GM23338 (cell line): ENCODE measurements at regions not wholly inside any gene's neighbourhood (a gene's known extent, or its start where the extent isn't known, plus 50 kb on each side); places are given as distances from the start of the nearest gene placed in this dataset.

Experiments
- ATAC-seq: fragments of 200-7000 bp; cut with Tn5 transposase; 3 replicates; pipeline ENCODE4 v1.9.1; 2020
- DNase-seq: peaks from one replicate; pipeline ENCODE4 v3.0.0-alpha.2; 2015; ENCODE audit warnings: low spot score
- H2AFZ ChIP-seq: fragments of 200-600 bp; sonication (generic); 2 replicates; pipeline ENCODE4 v1.8.0; 2016; ENCODE audit warnings: antibody characterized with exemption, mild to moderate bottlenecking, moderate library complexity
- H3F3A ChIP-seq: fragments of 200-600 bp; sonication (generic); replicated peaks from 2 replicates; pipeline ENCODE4 v1.8.0; 2017; ENCODE audit warnings: antibody characterized with exemption, mixed run types, low read depth
- H3K27ac ChIP-seq: fragments of 200-600 bp; sonication (generic); 2 replicates; pipeline ENCODE4 v1.6.1; 2016; ENCODE audit warnings: low read depth
- H3K27me3 ChIP-seq: fragments of 200-600 bp; sonication (generic); 2 replicates; pipeline ENCODE4 v1.8.0; 2016; ENCODE audit warnings: mild to moderate bottlenecking, mixed run types, moderate library complexity; ENCODE audit not compliant: insufficient read depth
- H3K36me3 ChIP-seq: fragments of 200-600 bp; sonication (generic); 2 replicates; pipeline ENCODE4 v1.8.0; 2016; ENCODE audit warnings: mild to moderate bottlenecking; ENCODE audit not compliant: insufficient read depth
- H3K4me1 ChIP-seq: fragments of 200-600 bp; sonication (generic); 2 replicates; pipeline ENCODE4 v1.8.0; 2016; ENCODE audit warnings: mild to moderate bottlenecking, moderate library complexity; ENCODE audit not compliant: insufficient read depth
- H3K4me2 ChIP-seq: fragments of 200-600 bp; sonication (generic); 2 replicates; pipeline ENCODE4 v1.7.1; 2017; ENCODE audit warnings: mixed run types
- H3K4me3 ChIP-seq: fragments of 200-600 bp; sonication (generic); 2 replicates; pipeline ENCODE4 v1.6.1; 2016; ENCODE audit warnings: mixed run types
- H3K79me2 ChIP-seq: fragments of 200-600 bp; sonication (generic); replicated peaks from 2 replicates; pipeline ENCODE4 v1.8.0; 2017; ENCODE audit warnings: mild to moderate bottlenecking; ENCODE audit not compliant: insufficient read depth
- H3K9me2 ChIP-seq: fragments of 200-600 bp; sonication (generic); 2 replicates; pipeline ENCODE4 v1.8.0; 2017; ENCODE audit not compliant: insufficient read depth
- H4K20me1 ChIP-seq: fragments of 200-600 bp; sonication (generic); replicated peaks from 2 replicates; pipeline ENCODE4 v1.8.0; 2017; ENCODE audit warnings: mild to moderate bottlenecking; ENCODE audit not compliant: insufficient read depth
- H3K27ac Mint-ChIP-seq: 2 replicates; pipeline ENCODE4 v1.8.0; 2020; ENCODE audit warnings: inconsistent platforms, mild to moderate bottlenecking, moderate library complexity, mixed read lengths
- H3K27me3 Mint-ChIP-seq: 3 replicates; pipeline ENCODE4 v1.8.0; 2022; ENCODE audit warnings: low read depth, mild to moderate bottlenecking, moderate library complexity, mixed read lengths, inconsistent platforms; ENCODE audit not compliant: insufficient read depth, poor library complexity
- H3K36me3 Mint-ChIP-seq: 3 replicates; pipeline ENCODE4 v1.8.0; 2021; ENCODE audit warnings: low read depth, mild to moderate bottlenecking, inconsistent platforms, moderate library complexity, mixed read lengths
- H3K4me1 Mint-ChIP-seq: 3 replicates; pipeline ENCODE4 v1.8.0; 2020; ENCODE audit warnings: mild to moderate bottlenecking, inconsistent platforms, mixed read lengths
- H3K4me3 Mint-ChIP-seq: 3 replicates; pipeline ENCODE4 v1.8.0; 2021; ENCODE audit warnings: moderate library complexity, mild to moderate bottlenecking, inconsistent platforms, mixed read lengths
- H3K9me3 Mint-ChIP-seq: 3 replicates; pipeline ENCODE4 v1.8.0; 2020; ENCODE audit warnings: moderate library complexity, mild to moderate bottlenecking, inconsistent platforms, mixed read lengths
- CREB1 ChIP-seq: fragments of 250-450 bp; sonication (Bioruptor Pico); IDR thresholded peaks from 2 replicates; pipeline ENCODE4 v1.5.0; 2020; ENCODE audit warnings: low read depth, mild to moderate bottlenecking, moderate library complexity
- EZH2 ChIP-seq: fragments of 200-600 bp; sonication (generic); IDR thresholded peaks from one replicate; pipeline ENCODE4 v1.8.0; 2017; ENCODE audit warnings: antibody characterized with exemption, mild to moderate bottlenecking, low read depth; ENCODE audit not compliant: unreplicated experiment
- EZH2phosphoT487 ChIP-seq: fragments of 200-600 bp; sonication (generic); IDR thresholded peaks from one replicate; pipeline ENCODE4 v1.8.1; 2018; ENCODE audit warnings: antibody characterized with exemption; ENCODE audit not compliant: unreplicated experiment
- JUNB ChIP-seq: IDR thresholded peaks from one replicate; pipeline ENCODE4 v1.6.1; 2016; ENCODE audit warnings: antibody characterized with exemption; ENCODE audit not compliant: unreplicated experiment
- NANOG ChIP-seq: IDR thresholded peaks from 2 replicates; pipeline ENCODE4 v1.6.1; 2016; ENCODE audit warnings: antibody characterized with exemption, borderline replicate concordance
- POLR2AphosphoS5 ChIP-seq: IDR thresholded peaks from 2 replicates; pipeline ENCODE4 v1.6.1; 2016; ENCODE audit warnings: antibody characterized with exemption, low read depth
- STAT1 ChIP-seq: IDR thresholded peaks from one replicate; pipeline ENCODE4 v1.6.1; 2016; ENCODE audit warnings: antibody characterized with exemption; ENCODE audit not compliant: unreplicated experiment
- ZNF114 ChIP-seq: fragments of 250-450 bp; sonication (Bioruptor Pico); IDR thresholded peaks from 2 replicates; pipeline ENCODE4 v1.5.0; 2020; ENCODE audit warnings: mild to moderate bottlenecking, moderate library complexity
- ZNF331 ChIP-seq: fragments of 250-450 bp; sonication (Bioruptor Pico); IDR thresholded peaks from 2 replicates; pipeline ENCODE4 v1.5.0; 2020; ENCODE audit warnings: low read depth, mild to moderate bottlenecking, moderate library complexity
- TF ChIP-seq, protein P1 (sequence below): IDR thresholded peaks from one replicate; pipeline ENCODE4 v1.6.1; 2018; ENCODE audit warnings: antibody characterized with exemption; ENCODE audit not compliant: unreplicated experiment
- TF ChIP-seq, protein P2 (sequence below), 2 experiments: fragments of 200-600 bp in 1 of 2; sonication (generic) in 1 of 2; conservative IDR thresholded peaks; 2 replicates each; pipeline versions ENCODE4 v1.5.1 to v1.6.1; 2016 to 2017; ENCODE audit warnings: antibody characterized with exemption in 2 of 2, low read depth in 2 of 2, mild to moderate bottlenecking in 2 of 2, moderate library complexity in 1 of 2
- TF ChIP-seq, protein P3 (sequence below): fragments of 250-450 bp; sonication (Bioruptor Pico); IDR thresholded peaks from 2 replicates; pipeline ENCODE4 v1.5.0; 2020; ENCODE audit warnings: mild to moderate bottlenecking, moderate library complexity
- TF ChIP-seq, protein P4 (sequence below): IDR thresholded peaks from 2 replicates; pipeline ENCODE4 v1.6.1; 2016; ENCODE audit warnings: antibody characterized with exemption

DNA sequence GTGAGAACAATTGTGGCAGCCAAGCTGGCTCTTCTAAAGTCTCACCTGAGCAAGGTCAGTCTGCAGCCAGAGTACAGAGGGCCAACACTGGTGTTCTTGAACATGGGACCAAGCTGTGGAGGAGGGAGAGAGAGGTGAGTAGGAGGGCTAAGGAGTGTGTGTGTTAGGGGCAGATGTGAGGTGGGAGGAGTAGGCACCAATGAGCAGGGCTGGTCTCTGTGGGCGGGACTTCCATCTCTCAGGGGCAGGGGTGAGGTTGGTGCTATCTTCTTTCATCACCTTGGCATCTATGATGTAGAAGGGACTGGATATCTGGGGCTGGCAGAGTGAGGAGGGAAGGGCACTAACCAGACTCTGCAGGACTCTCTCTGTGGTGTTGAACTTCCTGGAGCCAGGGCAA, 72.4 kb downstream of the MBD3L1 start:
- no peaks in the 10 kb centered on the region for H3K36me3 ChIP-seq
- no peaks in the 10 kb centered on the region for H3K27me3 ChIP-seq
- no peak overlapping the region for H3K4me3 ChIP-seq
- Mint-ChIP-seq H3K9me3 (peaks cover 10% of the 10 kb centered on the region; the same call in 2 of the 3 replicates), H3K27me3 (peaks cover 2% of the 10 kb centered on the region), H3K4me3 (no peak overlapping the region), H3K27ac (no peak overlapping the region), H3K4me1 (no peaks in the 10 kb centered on the region), H3K36me3 (peaks cover 11% of the 10 kb centered on the region)
- H3K9me2 ChIP-seq = no peaks in the 10 kb centered on the region
- no peak for DNase-seq
- H3K4me1 ChIP-seq = no peaks in the 10 kb centered on the region
- H3K27ac ChIP-seq = no peak overlapping the region
- no peak for TF ChIP-seq POLR2AphosphoS5
- no peak for TF ChIP-seq EZH2phosphoT487
- TF ChIP-seq ZNF114 (CRISPR knock-in tag) = no peak
- no peak for TF ChIP-seq CREB1 (CRISPR knock-in tag)
- no peak for TF ChIP-seq JUNB
- TF ChIP-seq, protein P1, sequence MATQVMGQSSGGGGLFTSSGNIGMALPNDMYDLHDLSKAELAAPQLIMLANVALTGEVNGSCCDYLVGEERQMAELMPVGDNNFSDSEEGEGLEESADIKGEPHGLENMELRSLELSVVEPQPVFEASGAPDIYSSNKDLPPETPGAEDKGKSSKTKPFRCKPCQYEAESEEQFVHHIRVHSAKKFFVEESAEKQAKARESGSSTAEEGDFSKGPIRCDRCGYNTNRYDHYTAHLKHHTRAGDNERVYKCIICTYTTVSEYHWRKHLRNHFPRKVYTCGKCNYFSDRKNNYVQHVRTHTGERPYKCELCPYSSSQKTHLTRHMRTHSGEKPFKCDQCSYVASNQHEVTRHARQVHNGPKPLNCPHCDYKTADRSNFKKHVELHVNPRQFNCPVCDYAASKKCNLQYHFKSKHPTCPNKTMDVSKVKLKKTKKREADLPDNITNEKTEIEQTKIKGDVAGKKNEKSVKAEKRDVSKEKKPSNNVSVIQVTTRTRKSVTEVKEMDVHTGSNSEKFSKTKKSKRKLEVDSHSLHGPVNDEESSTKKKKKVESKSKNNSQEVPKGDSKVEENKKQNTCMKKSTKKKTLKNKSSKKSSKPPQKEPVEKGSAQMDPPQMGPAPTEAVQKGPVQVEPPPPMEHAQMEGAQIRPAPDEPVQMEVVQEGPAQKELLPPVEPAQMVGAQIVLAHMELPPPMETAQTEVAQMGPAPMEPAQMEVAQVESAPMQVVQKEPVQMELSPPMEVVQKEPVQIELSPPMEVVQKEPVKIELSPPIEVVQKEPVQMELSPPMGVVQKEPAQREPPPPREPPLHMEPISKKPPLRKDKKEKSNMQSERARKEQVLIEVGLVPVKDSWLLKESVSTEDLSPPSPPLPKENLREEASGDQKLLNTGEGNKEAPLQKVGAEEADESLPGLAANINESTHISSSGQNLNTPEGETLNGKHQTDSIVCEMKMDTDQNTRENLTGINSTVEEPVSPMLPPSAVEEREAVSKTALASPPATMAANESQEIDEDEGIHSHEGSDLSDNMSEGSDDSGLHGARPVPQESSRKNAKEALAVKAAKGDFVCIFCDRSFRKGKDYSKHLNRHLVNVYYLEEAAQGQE = no peak
- TF ChIP-seq STAT1 = no peak
- TF ChIP-seq NANOG = no peak
- TF ChIP-seq ZNF331 (CRISPR knock-in tag) = no peak
- TF ChIP-seq, protein P2, sequence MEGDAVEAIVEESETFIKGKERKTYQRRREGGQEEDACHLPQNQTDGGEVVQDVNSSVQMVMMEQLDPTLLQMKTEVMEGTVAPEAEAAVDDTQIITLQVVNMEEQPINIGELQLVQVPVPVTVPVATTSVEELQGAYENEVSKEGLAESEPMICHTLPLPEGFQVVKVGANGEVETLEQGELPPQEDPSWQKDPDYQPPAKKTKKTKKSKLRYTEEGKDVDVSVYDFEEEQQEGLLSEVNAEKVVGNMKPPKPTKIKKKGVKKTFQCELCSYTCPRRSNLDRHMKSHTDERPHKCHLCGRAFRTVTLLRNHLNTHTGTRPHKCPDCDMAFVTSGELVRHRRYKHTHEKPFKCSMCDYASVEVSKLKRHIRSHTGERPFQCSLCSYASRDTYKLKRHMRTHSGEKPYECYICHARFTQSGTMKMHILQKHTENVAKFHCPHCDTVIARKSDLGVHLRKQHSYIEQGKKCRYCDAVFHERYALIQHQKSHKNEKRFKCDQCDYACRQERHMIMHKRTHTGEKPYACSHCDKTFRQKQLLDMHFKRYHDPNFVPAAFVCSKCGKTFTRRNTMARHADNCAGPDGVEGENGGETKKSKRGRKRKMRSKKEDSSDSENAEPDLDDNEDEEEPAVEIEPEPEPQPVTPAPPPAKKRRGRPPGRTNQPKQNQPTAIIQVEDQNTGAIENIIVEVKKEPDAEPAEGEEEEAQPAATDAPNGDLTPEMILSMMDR (conservative IDR thresholded peaks at IDR 0.05; ENCODE audit: low read depth in 2 of 2) = no peak
- no peak for TF ChIP-seq EZH2
- TF ChIP-seq, protein P3, sequence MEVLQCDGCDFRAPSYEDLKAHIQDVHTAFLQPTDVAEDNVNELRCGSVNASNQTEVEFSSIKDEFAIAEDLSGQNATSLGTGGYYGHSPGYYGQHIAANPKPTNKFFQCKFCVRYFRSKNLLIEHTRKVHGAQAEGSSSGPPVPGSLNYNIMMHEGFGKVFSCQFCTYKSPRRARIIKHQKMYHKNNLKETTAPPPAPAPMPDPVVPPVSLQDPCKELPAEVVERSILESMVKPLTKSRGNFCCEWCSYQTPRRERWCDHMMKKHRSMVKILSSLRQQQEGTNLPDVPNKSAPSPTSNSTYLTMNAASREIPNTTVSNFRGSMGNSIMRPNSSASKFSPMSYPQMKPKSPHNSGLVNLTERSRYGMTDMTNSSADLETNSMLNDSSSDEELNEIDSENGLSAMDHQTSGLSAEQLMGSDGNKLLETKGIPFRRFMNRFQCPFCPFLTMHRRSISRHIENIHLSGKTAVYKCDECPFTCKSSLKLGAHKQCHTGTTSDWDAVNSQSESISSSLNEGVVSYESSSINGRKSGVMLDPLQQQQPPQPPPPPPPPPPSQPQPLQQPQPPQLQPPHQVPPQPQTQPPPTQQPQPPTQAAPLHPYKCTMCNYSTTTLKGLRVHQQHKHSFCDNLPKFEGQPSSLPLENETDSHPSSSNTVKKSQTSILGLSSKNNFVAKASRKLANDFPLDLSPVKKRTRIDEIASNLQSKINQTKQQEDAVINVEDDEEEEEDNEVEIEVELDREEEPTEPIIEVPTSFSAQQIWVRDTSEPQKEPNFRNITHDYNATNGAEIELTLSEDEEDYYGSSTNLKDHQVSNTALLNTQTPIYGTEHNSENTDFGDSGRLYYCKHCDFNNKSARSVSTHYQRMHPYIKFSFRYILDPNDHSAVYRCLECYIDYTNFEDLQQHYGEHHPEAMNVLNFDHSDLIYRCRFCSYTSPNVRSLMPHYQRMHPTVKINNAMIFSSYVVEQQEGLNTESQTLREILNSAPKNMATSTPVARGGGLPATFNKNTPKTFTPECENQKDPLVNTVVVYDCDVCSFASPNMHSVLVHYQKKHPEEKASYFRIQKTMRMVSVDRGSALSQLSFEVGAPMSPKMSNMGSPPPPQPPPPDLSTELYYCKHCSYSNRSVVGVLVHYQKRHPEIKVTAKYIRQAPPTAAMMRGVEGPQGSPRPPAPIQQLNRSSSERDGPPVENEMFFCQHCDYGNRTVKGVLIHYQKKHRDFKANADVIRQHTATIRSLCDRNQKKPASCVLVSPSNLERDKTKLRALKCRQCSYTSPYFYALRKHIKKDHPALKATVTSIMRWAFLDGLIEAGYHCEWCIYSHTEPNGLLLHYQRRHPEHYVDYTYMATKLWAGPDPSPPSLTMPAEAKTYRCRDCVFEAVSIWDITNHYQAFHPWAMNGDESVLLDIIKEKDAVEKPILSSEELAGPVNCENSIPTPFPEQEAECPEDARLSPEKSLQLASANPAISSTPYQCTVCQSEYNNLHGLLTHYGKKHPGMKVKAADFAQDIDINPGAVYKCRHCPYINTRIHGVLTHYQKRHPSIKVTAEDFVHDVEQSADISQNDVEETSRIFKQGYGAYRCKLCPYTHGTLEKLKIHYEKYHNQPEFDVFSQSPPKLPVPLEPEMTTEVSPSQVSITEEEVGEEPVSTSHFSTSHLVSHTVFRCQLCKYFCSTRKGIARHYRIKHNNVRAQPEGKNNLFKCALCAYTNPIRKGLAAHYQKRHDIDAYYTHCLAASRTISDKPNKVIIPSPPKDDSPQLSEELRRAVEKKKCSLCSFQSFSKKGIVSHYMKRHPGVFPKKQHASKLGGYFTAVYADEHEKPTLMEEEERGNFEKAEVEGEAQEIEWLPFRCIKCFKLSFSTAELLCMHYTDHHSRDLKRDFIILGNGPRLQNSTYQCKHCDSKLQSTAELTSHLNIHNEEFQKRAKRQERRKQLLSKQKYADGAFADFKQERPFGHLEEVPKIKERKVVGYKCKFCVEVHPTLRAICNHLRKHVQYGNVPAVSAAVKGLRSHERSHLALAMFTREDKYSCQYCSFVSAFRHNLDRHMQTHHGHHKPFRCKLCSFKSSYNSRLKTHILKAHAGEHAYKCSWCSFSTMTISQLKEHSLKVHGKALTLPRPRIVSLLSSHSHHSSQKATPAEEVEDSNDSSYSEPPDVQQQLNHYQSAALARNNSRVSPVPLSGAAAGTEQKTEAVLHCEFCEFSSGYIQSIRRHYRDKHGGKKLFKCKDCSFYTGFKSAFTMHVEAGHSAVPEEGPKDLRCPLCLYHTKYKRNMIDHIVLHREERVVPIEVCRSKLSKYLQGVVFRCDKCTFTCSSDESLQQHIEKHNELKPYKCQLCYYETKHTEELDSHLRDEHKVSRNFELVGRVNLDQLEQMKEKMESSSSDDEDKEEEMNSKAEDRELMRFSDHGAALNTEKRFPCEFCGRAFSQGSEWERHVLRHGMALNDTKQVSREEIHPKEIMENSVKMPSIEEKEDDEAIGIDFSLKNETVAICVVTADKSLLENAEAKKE (CRISPR knock-in tag) = no peak
- TF ChIP-seq, protein P4, sequence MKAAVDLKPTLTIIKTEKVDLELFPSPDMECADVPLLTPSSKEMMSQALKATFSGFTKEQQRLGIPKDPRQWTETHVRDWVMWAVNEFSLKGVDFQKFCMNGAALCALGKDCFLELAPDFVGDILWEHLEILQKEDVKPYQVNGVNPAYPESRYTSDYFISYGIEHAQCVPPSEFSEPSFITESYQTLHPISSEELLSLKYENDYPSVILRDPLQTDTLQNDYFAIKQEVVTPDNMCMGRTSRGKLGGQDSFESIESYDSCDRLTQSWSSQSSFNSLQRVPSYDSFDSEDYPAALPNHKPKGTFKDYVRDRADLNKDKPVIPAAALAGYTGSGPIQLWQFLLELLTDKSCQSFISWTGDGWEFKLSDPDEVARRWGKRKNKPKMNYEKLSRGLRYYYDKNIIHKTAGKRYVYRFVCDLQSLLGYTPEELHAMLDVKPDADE = no peak
- no peak for ATAC-seq
- no peak overlapping the region for H3K4me2 ChIP-seq
- no peaks in the 10 kb centered on the region for H3K79me2 ChIP-seq
- no peaks in the 10 kb centered on the region for H3F3A ChIP-seq
- no peaks in the 10 kb centered on the region for H4K20me1 ChIP-seq
- H2AFZ ChIP-seq = no peak overlapping the region
